IMR-90 (cell line): ENCODE measurements at regions not wholly inside any gene's neighbourhood (a gene's known extent, or its start where the extent isn't known, plus 50 kb on each side); places are given as distances from the start of the nearest gene placed in this dataset.

Experiments
- ATAC-seq: fragments of 200-7000 bp; cut with Tn5 transposase; 2 replicates; pipeline ENCODE4 v1.9.1; 2020; ENCODE audit warnings: low read depth, mild to moderate bottlenecking, moderate library complexity
- BruUV-seq: library from RNA; stranded (reverse); fragments of 400-500 nt; replicated peaks from 2 replicates; lab custom pipeline; 2021; lab: Mats Ljungman, UMichigan
- CTCF ChIA-PET: fragments of 300-600 bp; formaldehyde crosslinking; extraction: SDS; loops from one replicate; lab custom pipeline; 2021; ENCODE audit warnings: antibody characterized with exemption; lab: Yijun Ruan, JAX
- POLR2A ChIA-PET: fragments of 300-600 bp; sonication (Branson Sonifier 250); formaldehyde crosslinking; loops from one replicate; lab custom pipeline; 2022; ENCODE audit warnings: antibody characterized with exemption; ENCODE audit not compliant: unreplicated experiment; lab: Charles Lee
- DNase-seq: peaks from one replicate; pipeline ENCODE4 v3.0.0; 2013
- H2AFZ ChIP-seq: replicated peaks from 2 replicates; pipeline ENCODE3; 2013; ENCODE audit warnings: low read length, mild to moderate bottlenecking; ENCODE audit not compliant: poor library complexity
- H2AK5ac ChIP-seq: 2 replicates; pipeline ENCODE4 v1.6.1; 2013; ENCODE audit warnings: low read depth, low read length, inconsistent platforms
- H2AK9ac ChIP-seq: replicated peaks from 2 replicates; pipeline ENCODE3; 2013; ENCODE audit warnings: mild to moderate bottlenecking, low read depth, low read length, moderate library complexity; ENCODE audit not compliant: poor library complexity
- H2BK120ac ChIP-seq: 2 replicates; pipeline ENCODE4 v1.6.1; 2013; ENCODE audit warnings: low read depth, low read length, inconsistent platforms
- H2BK15ac ChIP-seq: 3 replicates; pipeline ENCODE4 v1.6.1; 2013; ENCODE audit warnings: low read depth, low read length, inconsistent platforms
- H2BK20ac ChIP-seq: 2 replicates; pipeline ENCODE4 v1.6.1; 2013; ENCODE audit warnings: low read depth, mild to moderate bottlenecking, inconsistent platforms, low read length, moderate library complexity
- H2BK5ac ChIP-seq: 2 replicates; pipeline ENCODE4 v1.6.1; 2013; ENCODE audit warnings: mild to moderate bottlenecking, low read depth, low read length, inconsistent platforms; ENCODE audit not compliant: poor library complexity, severe bottlenecking
- H3K14ac ChIP-seq: replicated peaks from 2 replicates; pipeline ENCODE4 v1.6.1; 2013; ENCODE audit warnings: low read depth, low read length, inconsistent platforms
- H3K18ac ChIP-seq: 2 replicates; pipeline ENCODE4 v1.6.1; 2013; ENCODE audit warnings: low read depth, low read length, control low read depth
- H3K23ac ChIP-seq: 2 replicates; pipeline ENCODE4 v1.6.1; 2013; ENCODE audit warnings: low read depth, low read length, inconsistent platforms
- H3K27ac ChIP-seq: 2 replicates; pipeline ENCODE4 v1.5.1; 2013; ENCODE audit warnings: mild to moderate bottlenecking, control low read depth, low read length; ENCODE audit not compliant: insufficient read depth
- H3K27me3 ChIP-seq: 2 replicates; pipeline ENCODE4 v1.6.1; 2013; ENCODE audit warnings: low read length; ENCODE audit not compliant: control insufficient read depth, insufficient read depth
- H3K36me3 ChIP-seq: 2 replicates; pipeline ENCODE4 v1.6.1; 2013; ENCODE audit warnings: low read length, mixed read lengths; ENCODE audit not compliant: control insufficient read depth, insufficient read depth
- H3K4ac ChIP-seq: 2 replicates; pipeline ENCODE4 v1.6.1; 2013; ENCODE audit warnings: low read depth, low read length, inconsistent platforms
- H3K4me1 ChIP-seq: 2 replicates; pipeline ENCODE4 v1.6.1; 2013; ENCODE audit warnings: low read length, mixed read lengths; ENCODE audit not compliant: control insufficient read depth, insufficient read depth
- H3K4me2 ChIP-seq: 2 replicates; pipeline ENCODE4 v1.6.1; 2013; ENCODE audit warnings: low read depth, mild to moderate bottlenecking, control low read depth, low read length, moderate library complexity
- H3K4me3 ChIP-seq: 2 replicates; pipeline ENCODE4 v1.5.1; 2013; ENCODE audit warnings: low read depth, mild to moderate bottlenecking, control low read depth, low read length, moderate library complexity; ENCODE audit not compliant: insufficient read depth
- H3K56ac ChIP-seq: 2 replicates; pipeline ENCODE4 v1.6.1; 2013; ENCODE audit warnings: low read length, inconsistent platforms; ENCODE audit not compliant: insufficient read depth; ENCODE audit errors: extremely low read depth
- H3K79me1 ChIP-seq, 2 experiments: 2 replicates each; pipeline ENCODE4 v1.6.1; 2013; ENCODE audit warnings: low read length in 2 of 2, inconsistent platforms in 1 of 2, low read depth in 1 of 2
- H3K9ac ChIP-seq: 2 replicates; pipeline ENCODE4 v1.6.1; 2013; ENCODE audit warnings: low read depth, low read length, control low read depth
- H3K9me1 ChIP-seq: 2 replicates; pipeline ENCODE4 v1.6.1; 2013; ENCODE audit warnings: low read length, inconsistent platforms; ENCODE audit not compliant: insufficient read depth
- H3K9me3 ChIP-seq: 2 replicates; pipeline ENCODE4 v1.6.1; 2013; ENCODE audit warnings: low read length; ENCODE audit not compliant: control insufficient read depth, insufficient read depth
- H4K20me1 ChIP-seq: 2 replicates; pipeline ENCODE4 v1.6.1; 2013; ENCODE audit warnings: low read length, inconsistent platforms; ENCODE audit not compliant: insufficient read depth
- H4K5ac ChIP-seq: 2 replicates; pipeline ENCODE4 v1.6.1; 2013; ENCODE audit warnings: mild to moderate bottlenecking, low read depth, low read length, control low read depth
- H4K8ac ChIP-seq, 2 experiments: 2 replicates each; pipeline ENCODE4 v1.6.1; 2013; ENCODE audit warnings: low read depth in 2 of 2, low read length in 2 of 2, control low read depth in 1 of 2, inconsistent platforms in 1 of 2
- H4K91ac ChIP-seq: 2 replicates; pipeline ENCODE4 v1.6.1; 2013; ENCODE audit warnings: low read depth, low read length, inconsistent platforms; ENCODE audit not compliant: insufficient read depth
- CEBPB ChIP-seq: IDR thresholded peaks from 2 replicates; pipeline ENCODE4 v1.6.1; 2012; ENCODE audit warnings: low read depth, low read length, improper control_type of control experiment
- CHD1 ChIP-seq: IDR thresholded peaks from 2 replicates; pipeline ENCODE4 v1.6.1; 2012; ENCODE audit warnings: low read depth, low read length, improper control_type of control experiment
- ELK1 ChIP-seq: fragments of 150-350 bp; IDR thresholded peaks from 2 replicates; pipeline ENCODE4 v1.6.1; 2016; ENCODE audit warnings: low read depth, mild to moderate bottlenecking, low read length, moderate library complexity, borderline replicate concordance
- NFE2L2 ChIP-seq: fragments of 150-350 bp; IDR thresholded peaks from 2 replicates; pipeline ENCODE4 v1.6.1; 2016; ENCODE audit warnings: low read depth, mild to moderate bottlenecking, low read length
- POLR2A ChIP-seq: IDR thresholded peaks from 2 replicates; pipeline ENCODE4 v1.6.1; 2012; ENCODE audit warnings: mild to moderate bottlenecking, low read depth, low read length
- RCOR1 ChIP-seq: IDR thresholded peaks from 2 replicates; pipeline ENCODE4 v1.6.1; 2012; ENCODE audit warnings: mild to moderate bottlenecking, low read length, improper control_type of control experiment; ENCODE audit not compliant: insufficient replicate concordance
- RFX5 ChIP-seq: IDR thresholded peaks from 2 replicates; pipeline ENCODE4 v1.8.0; 2012; ENCODE audit warnings: low read depth, mild to moderate bottlenecking, low read length, moderate library complexity
- WGBS, 2 experiments: methylation state at CpG; one replicate each; pipeline versions ENCODE4 v1.1.5 to v1.1.7; 2013; ENCODE audit warnings: missing lambda C conversion rate in 2 of 2; ENCODE audit not compliant: insufficient read length in 1 of 2; ENCODE audit errors: extremely low coverage in 2 of 2; 5-methylcytosine and 5-hydroxymethylcytosine counted together
- dilution Hi-C: fragments of 300-500 bp; cut with HindIII; formaldehyde crosslinking; loops from one replicate; pipeline ENCODE4 v1.14.3; 2018; ENCODE audit warnings: low sequenced_read_pairs; ENCODE audit not compliant: unreplicated experiment
- in situ Hi-C: fragments of 300-500 bp; cut with MboI; formaldehyde crosslinking; loops from 3 replicates; pipeline ENCODE4 v1.14.3; 2019; ENCODE audit warnings: low sequenced_read_pairs, inconsistent platforms, mixed read lengths
- intact Hi-C: fragments of 100-400 bp; cut with micrococcal nuclease; formaldehyde crosslinking; loops from 2 replicates; pipeline ENCODE4 v1.10.0; 2022

- peak overlapping the region; percentile 10; the same call in 1 of the 2 replicates for H4K5ac ChIP-seq
- no peaks in the 10 kb centered on the region for H3K27me3 ChIP-seq
- H3K4me3 ChIP-seq = no peak overlapping the region
- peaks cover 23% of the 10 kb centered on the region for H3K4me1 ChIP-seq
- peak overlapping the region; percentile 55 for H3K18ac ChIP-seq
- CTCF ChIA-PET = interaction anchor here (0.6 to 1.4 kb wide), 4 partner anchors 9 to 66 kb away, joined by 3 to 7 read pairs (median 4); no protein-coding TSS in a partner anchor
- peak overlapping the region; percentile 54 to 74 for H4K8ac ChIP-seq
- H2AFZ ChIP-seq = peak overlapping the region; percentile 70
- peaks cover 21% of the 10 kb centered on the region for H3K9me1 ChIP-seq
- peak overlapping the region; percentile 80 for H2AK5ac ChIP-seq
- no peaks in the 10 kb centered on the region for H3K9me3 ChIP-seq
- H2BK5ac ChIP-seq = peak overlapping the region; percentile 61
- H2BK120ac ChIP-seq = peak overlapping the region; percentile 79
- peak overlapping the region; percentile 90 for H3K27ac ChIP-seq
- dilution Hi-C loops (no loop called here), in situ Hi-C loops (no loop called here), intact Hi-C loops (loop anchor here (1.0 kb wide), 1 partner anchor 31 kb away; no protein-coding TSS in a partner anchor)
- H3K14ac ChIP-seq = peak overlapping the region; percentile 59
- peaks cover 0 to 14% of the 10 kb centered on the region in 2 experiments; a peak in 1 of 4 replicates for H3K79me1 ChIP-seq
- H3K56ac ChIP-seq = peak overlapping the region; percentile 23; the same call in 1 of the 2 replicates
- POLR2A ChIA-PET = interaction anchor here (0.8 to 1.2 kb wide), 2 partner anchors 77 to 80 kb away, joined by 3 read pairs; no protein-coding TSS in a partner anchor
- no CpG with 5 or more reads among the region's 5 CpGs for WGBS, 2 experiments
- TF ChIP-seq ELK1 (no peak), NFE2L2 (no peak), RFX5 (no peak), RCOR1 (no peak), POLR2A (no peak), CHD1 (no peak), CEBPB (no peak)
- no TSS peak for BruUV-seq
- peak overlapping the region; percentile 18 for H3K4me2 ChIP-seq
- H3K4ac ChIP-seq = peak overlapping the region; percentile 84
- peak overlapping the region; percentile 67 for H4K91ac ChIP-seq
- no peaks in the 10 kb centered on the region for H4K20me1 ChIP-seq
- peak overlapping the region; percentile 88; the same call in 2 of the 3 replicates for H2BK15ac ChIP-seq
- 0 out of 2 replicates have a peak overlapping the region, but pooled peaks have one; percentile 7 for H3K9ac ChIP-seq
- peak overlapping the region; percentile 91 for H2BK20ac ChIP-seq
- ATAC-seq = no peak
- DNase-seq = no peak
- H3K36me3 ChIP-seq = no peaks in the 10 kb centered on the region
- H3K23ac ChIP-seq = peak overlapping the region; percentile 76; the same call in 1 of the 2 replicates
- H2AK9ac ChIP-seq = peak overlapping the region; percentile 6
Observed at GRCh38 chr14:76947838-76948184, 80.7 kb downstream of the IRF2BPL start.
